Loucy (cell line): ENCODE measurements at regions not wholly inside any gene's neighbourhood (a gene's known extent, or its start where the extent isn't known, plus 50 kb on each side); places are given as distances from the start of the nearest gene placed in this dataset.

Experiments
- H2AFZ ChIP-seq: fragments of 200-600 bp; sonication (generic); 2 replicates; pipeline ENCODE4 v1.6.0; 2016; ENCODE audit warnings: antibody characterized with exemption, mild to moderate bottlenecking, low read length, moderate library complexity
- H3F3A ChIP-seq: fragments of 200-600 bp; 2 replicates; pipeline ENCODE4 v1.6.0; 2016; ENCODE audit warnings: antibody characterized with exemption, low read depth, mild to moderate bottlenecking
- H3K27me3 ChIP-seq: fragments of 200-600 bp; sonication (generic); 2 replicates; pipeline ENCODE4 v1.6.1; 2014; ENCODE audit warnings: low read length, mild to moderate bottlenecking; ENCODE audit not compliant: insufficient read depth, poor library complexity, severe bottlenecking
- H3K36me3 ChIP-seq: fragments of 200-600 bp; sonication (generic); 2 replicates; pipeline ENCODE4 v1.6.1; 2016; ENCODE audit warnings: low read length; ENCODE audit not compliant: insufficient read depth
- H3K4me1 ChIP-seq: fragments of 200-600 bp; sonication (generic); 2 replicates; pipeline ENCODE4 v1.5.1; 2014; ENCODE audit warnings: low read length, mild to moderate bottlenecking; ENCODE audit not compliant: insufficient read depth, poor library complexity, severe bottlenecking
- H3K4me2 ChIP-seq: fragments of 200-600 bp; sonication (generic); 2 replicates; pipeline ENCODE4 v1.6.0; 2014; ENCODE audit warnings: antibody characterized with exemption, low read length, low read depth, mild to moderate bottlenecking; ENCODE audit not compliant: poor library complexity, severe bottlenecking
- H3K4me3 ChIP-seq: fragments of 200-600 bp; sonication (generic); 2 replicates; pipeline ENCODE4 v1.5.1; 2014; ENCODE audit warnings: low read length, mild to moderate bottlenecking, mixed read lengths; ENCODE audit not compliant: poor library complexity, severe bottlenecking
- H3K79me2 ChIP-seq: fragments of 200-600 bp; sonication (generic); 2 replicates; pipeline ENCODE4 v1.6.1; 2014; ENCODE audit warnings: low read length; ENCODE audit not compliant: insufficient read depth
- H3K9ac ChIP-seq: fragments of 200-600 bp; sonication (generic); 2 replicates; pipeline ENCODE4 v1.6.0; 2014; ENCODE audit warnings: mild to moderate bottlenecking, low read depth, low read length, moderate library complexity; ENCODE audit not compliant: poor library complexity, severe bottlenecking
- H3K9me2 ChIP-seq: fragments of 200-600 bp; sonication (generic); replicated peaks from 2 replicates; pipeline ENCODE4 v1.6.1; 2016; ENCODE audit warnings: low read depth, low read length, mixed read lengths
- H3K9me3 ChIP-seq: fragments of 200-600 bp; sonication (generic); 2 replicates; pipeline ENCODE4 v1.6.1; 2014; ENCODE audit warnings: mild to moderate bottlenecking, antibody characterized with exemption, low read length, low read depth; ENCODE audit not compliant: insufficient read depth
- H4K20me1 ChIP-seq: fragments of 200-600 bp; sonication (generic); 2 replicates; pipeline ENCODE4 v1.6.0; 2014; ENCODE audit warnings: antibody characterized with exemption, low read length, mild to moderate bottlenecking; ENCODE audit not compliant: insufficient read depth, poor library complexity, severe bottlenecking
- CTCF ChIP-seq: fragments of 200-600 bp; sonication (generic); conservative IDR thresholded peaks from 2 replicates; pipeline ENCODE4 v1.5.1; 2014; ENCODE audit warnings: mild to moderate bottlenecking, antibody characterized with exemption, low read length
- EZH2phosphoT487 ChIP-seq: fragments of 200-600 bp; IDR thresholded peaks from 2 replicates; pipeline ENCODE4 v1.6.1; 2018; ENCODE audit warnings: antibody characterized with exemption, mild to moderate bottlenecking, moderate library complexity, borderline replicate concordance

- no peak overlapping the region for H3K9ac ChIP-seq
Observed at GRCh38 chr9:87793292-87793691, 67.4 kb downstream of the CTSL start.

GRCh38 chr9:87795178-87795577, 69.3 kb downstream of the CTSL start:
- H3K9me2 ChIP-seq = no peaks in the 10 kb centered on the region
- no peaks in the 10 kb centered on the region for H3K27me3 ChIP-seq
- H4K20me1 ChIP-seq = no peaks in the 10 kb centered on the region
- no peak overlapping the region for H3K9ac ChIP-seq
- no peak overlapping the region for H3K4me3 ChIP-seq
- TF ChIP-seq CTCF (no peak), EZH2phosphoT487 (no peak)
- no peaks in the 10 kb centered on the region for H3K79me2 ChIP-seq
- no peaks in the 10 kb centered on the region for H3K9me3 ChIP-seq
- H3K4me1 ChIP-seq = no peaks in the 10 kb centered on the region
- no peak overlapping the region for H2AFZ ChIP-seq
- H3K4me2 ChIP-seq = no peak overlapping the region
- H3F3A ChIP-seq = no peaks in the 10 kb centered on the region
- no peaks in the 10 kb centered on the region for H3K36me3 ChIP-seq

More at GRCh38 chr9:87793292-87793691, 67.4 kb downstream of the CTSL start:
- Histone ChIP-seq H3K4me3 (no peak overlapping the region), H3F3A (no peaks in the 10 kb centered on the region), H2AFZ (no peak overlapping the region), H3K4me2 (no peak overlapping the region), H3K79me2 (no peaks in the 10 kb centered on the region), H3K9me3 (no peaks in the 10 kb centered on the region), H3K36me3 (no peaks in the 10 kb centered on the region), H3K27me3 (no peaks in the 10 kb centered on the region), H3K9me2 (no peaks in the 10 kb centered on the region), H3K4me1 (no peaks in the 10 kb centered on the region), H4K20me1 (no peaks in the 10 kb centered on the region)
- no peak for TF ChIP-seq CTCF
- TF ChIP-seq EZH2phosphoT487 = no peak

GRCh38 chr9:87796196-87796595, 70.3 kb downstream of the CTSL start:
- H3K4me3 ChIP-seq = no peak overlapping the region
- H3K4me2 ChIP-seq = no peak overlapping the region
- H3K9me2 ChIP-seq = no peaks in the 10 kb centered on the region
- no peaks in the 10 kb centered on the region for H3K4me1 ChIP-seq
- no peaks in the 10 kb centered on the region for H3K36me3 ChIP-seq
- H3K79me2 ChIP-seq = no peaks in the 10 kb centered on the region
- H3K27me3 ChIP-seq = no peaks in the 10 kb centered on the region
- no peak overlapping the region for H2AFZ ChIP-seq
- no peak overlapping the region for H3K9ac ChIP-seq
- H3K9me3 ChIP-seq = no peaks in the 10 kb centered on the region
- TF ChIP-seq EZH2phosphoT487 (no peak), CTCF (no peak)
- no peaks in the 10 kb centered on the region for H4K20me1 ChIP-seq
- H3F3A ChIP-seq = no peaks in the 10 kb centered on the region
